B cell (primary cell): ENCODE measurements at regions not wholly inside any gene's neighbourhood (a gene's known extent, or its start where the extent isn't known, plus 50 kb on each side); places are given as distances from the start of the nearest gene placed in this dataset.

Experiments used
- ATAC-seq: fragments of 200-7000 bp; cut with Tn5 transposase; one replicate; pipeline ENCODE4 v1.10.0; 2021; ENCODE audit warnings: low read depth, mild to moderate bottlenecking, moderate number of reproducible peaks, moderate library complexity
- CTCF ChIA-PET: fragments of 350-600 bp; sonication (Branson Sonifier 250); formaldehyde crosslinking; loops from one replicate; lab custom pipeline; 2021; ENCODE audit warnings: antibody characterized with exemption, inconsistent platforms; lab: Charles Lee
- POLR2A ChIA-PET: fragments of 350-600 bp; sonication (Branson Sonifier 250); formaldehyde crosslinking; loops from one replicate; lab custom pipeline; 2021; ENCODE audit warnings: antibody characterized with exemption; lab: Charles Lee
- DNase-seq: peaks from one replicate; pipeline ENCODE4 v3.0.0; 2013
- H2AFZ ChIP-seq: 2 replicates; pipeline ENCODE4 v1.6.1; 2012; ENCODE audit warnings: mild to moderate bottlenecking, low read depth, low read length; ENCODE audit not compliant: insufficient read depth, poor library complexity, severe bottlenecking
- H3K27ac ChIP-seq, 2 donors: 1 replicate in 1 of 2; 2 replicates in 1 of 2; pipeline ENCODE4 v1.5.1; 2012 to 2013; ENCODE audit warnings: low read length in 2 of 2, mild to moderate bottlenecking in 2 of 2, moderate library complexity in 1 of 2
- H3K27me3 ChIP-seq, 4 experiments: fragments of 200-600 bp in 1 of 4; sonication (generic) in 1 of 4; replicated peaks in 1 of 4; 1 replicate in 2 of 4; 2 replicates in 2 of 4; pipeline versions ENCODE4 v1.6.1 to v1.7.0; 2013 to 2016; ENCODE audit warnings: low read length in 3 of 4, mild to moderate bottlenecking in 2 of 4, mixed read lengths in 1 of 4, moderate library complexity in 1 of 4; ENCODE audit not compliant: insufficient read depth in 4 of 4, control insufficient read depth in 3 of 4; ENCODE audit errors: control extremely low read depth in 1 of 4
- H3K36me3 ChIP-seq, 2 experiments: replicated peaks in 1 of 2; 1 replicate in 1 of 2; 2 replicates in 1 of 2; pipeline versions ENCODE4 v1.6.1 to v1.7.1; 2013; ENCODE audit warnings: low read length in 1 of 2; ENCODE audit not compliant: insufficient read depth in 2 of 2, control insufficient read depth in 1 of 2; ENCODE audit errors: control extremely low read depth in 1 of 2, extremely low read depth in 1 of 2
- H3K4me1 ChIP-seq, 2 donors: fragments of 200-600 bp in 1 of 2; sonication (generic) in 1 of 2; 1 replicate in 1 of 2; 2 replicates in 1 of 2; pipeline versions ENCODE4 v1.5.1 to v1.6.1; 2013 to 2017; ENCODE audit warnings: low read length in 2 of 2; ENCODE audit not compliant: control insufficient read depth in 2 of 2, insufficient read depth in 2 of 2
- H3K4me2 ChIP-seq: replicated peaks from 2 replicates; pipeline ENCODE3; 2012; ENCODE audit warnings: mild to moderate bottlenecking, low read depth, low read length; ENCODE audit not compliant: poor library complexity, severe bottlenecking
- H3K4me3 ChIP-seq, 5 experiments: fragments of 200-600 bp in 1 of 5; sonication (generic) in 1 of 5; 1 replicate in 3 of 5; 2 replicates in 2 of 5; pipeline versions ENCODE4 v1.5.1 to v1.7.0; 2011 to 2016; ENCODE audit warnings: low read length in 4 of 5, mild to moderate bottlenecking in 4 of 5, low read depth in 2 of 5, control low read depth in 1 of 5, moderate library complexity in 1 of 5; ENCODE audit not compliant: insufficient read depth in 1 of 5; ENCODE audit errors: control extremely low read depth in 1 of 5, extremely low read depth in 1 of 5
- H3K79me2 ChIP-seq: fragments of 200-600 bp; sonication (generic); one replicate; pipeline ENCODE4 v1.6.0; 2016; ENCODE audit warnings: low read length; ENCODE audit not compliant: control insufficient read depth, insufficient read depth
- H3K9ac ChIP-seq: fragments of 200-600 bp; sonication (generic); 2 replicates; pipeline ENCODE4 v1.6.1; 2017; ENCODE audit warnings: mild to moderate bottlenecking, low read length, moderate library complexity
- H3K9me3 ChIP-seq, 3 donors: one replicate each; pipeline versions ENCODE4 v1.6.1 to v1.7.1; 2013; ENCODE audit warnings: low read length in 2 of 3; ENCODE audit not compliant: control insufficient read depth in 2 of 3, insufficient read depth in 1 of 3; ENCODE audit errors: control extremely low read depth in 1 of 3
- H4K20me1 ChIP-seq: 2 replicates; pipeline ENCODE4 v1.6.0; 2012; ENCODE audit warnings: mild to moderate bottlenecking, low read length; ENCODE audit not compliant: insufficient read depth, control insufficient read depth, poor library complexity, severe bottlenecking
- H3K27ac Mint-ChIP-seq: one replicate; pipeline ENCODE4 v1.8.0; 2021; ENCODE audit warnings: mixed read lengths
- H3K27me3 Mint-ChIP-seq: one replicate; pipeline ENCODE4 v1.8.0; 2021; ENCODE audit warnings: mixed read lengths
- H3K4me1 Mint-ChIP-seq: one replicate; pipeline ENCODE4 v1.8.0; 2021; ENCODE audit warnings: mixed read lengths
- H3K4me3 Mint-ChIP-seq: one replicate; pipeline ENCODE4 v1.8.0; 2021; ENCODE audit warnings: mixed read lengths
- H3K9me3 Mint-ChIP-seq: one replicate; pipeline ENCODE4 v1.8.0; 2022; ENCODE audit warnings: mixed read lengths; ENCODE audit not compliant: insufficient read depth
- CTCF ChIP-seq: fragments of 200-600 bp; IDR thresholded peaks from one replicate; pipeline ENCODE4 v1.8.0; 2022; ENCODE audit warnings: antibody characterized with exemption, mild to moderate bottlenecking
- EZH2 ChIP-seq: IDR thresholded peaks from 2 replicates; pipeline ENCODE4 v1.6.1; 2012; ENCODE audit warnings: borderline replicate concordance, low read depth, mild to moderate bottlenecking, moderate library complexity, low read length; ENCODE audit not compliant: insufficient read depth, poor library complexity, severe bottlenecking
- WGBS: methylation state at CpG from one replicate; pipeline ENCODE4 v1.1.5; 2013; ENCODE audit warnings: missing lambda C conversion rate; ENCODE audit not compliant: insufficient coverage; 5-methylcytosine and 5-hydroxymethylcytosine counted together
- intact Hi-C: fragments of 100-400 bp; cut with micrococcal nuclease; formaldehyde crosslinking; loops from one replicate; pipeline ENCODE4 v1.10.0; 2022

DNA sequence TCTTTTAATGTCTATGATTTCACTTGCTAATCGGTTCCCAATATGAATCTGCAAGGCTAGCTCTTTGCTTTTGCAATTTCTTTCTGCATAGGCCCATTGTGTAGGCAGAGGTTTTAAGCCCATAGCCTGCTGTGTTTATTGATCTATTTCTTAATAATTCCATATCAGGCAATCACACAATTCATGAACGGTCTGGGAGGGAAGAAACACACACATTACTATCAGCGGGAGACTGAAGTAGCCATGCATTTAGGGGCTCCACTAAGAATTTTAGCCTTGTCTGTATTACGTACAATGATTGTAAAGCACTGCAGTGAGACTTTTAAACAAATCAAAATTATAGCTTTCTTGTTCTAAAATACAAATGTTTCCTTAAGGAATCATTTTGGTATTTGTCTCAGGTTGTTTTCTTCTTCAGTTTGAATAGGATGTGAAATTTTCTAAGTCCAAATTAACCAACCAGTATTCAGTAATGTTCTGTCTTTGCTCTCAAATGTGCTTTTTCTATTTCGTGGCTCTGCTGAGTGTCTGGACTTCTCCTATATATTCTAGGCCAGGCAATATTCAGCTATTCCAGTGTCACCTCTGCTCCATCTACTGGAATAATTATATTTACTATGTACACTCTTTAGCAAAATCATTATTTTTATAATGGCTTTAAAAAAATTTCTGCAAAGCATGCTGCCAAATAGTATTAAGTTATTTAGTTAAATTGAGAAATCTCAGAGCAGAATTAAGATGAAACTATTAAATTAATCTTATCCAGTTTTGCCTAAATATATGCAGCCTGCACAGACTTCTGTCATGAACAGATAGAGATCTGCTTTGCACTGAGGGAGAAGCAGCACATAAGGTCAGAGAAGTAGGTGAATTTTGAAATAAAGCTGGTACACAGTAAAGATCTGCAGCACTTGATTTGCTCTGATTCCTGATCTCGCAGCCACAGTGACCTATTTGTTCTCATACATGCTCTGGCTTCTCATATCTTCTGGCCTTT, 103.0 kb upstream of the NAALADL2 start:
- WGBS, result 83% methylated on average over 1 of the region's 6 CpGs
- Mint-ChIP-seq H3K27me3 (no peaks in the 10 kb centered on the region), H3K4me1 (no peaks in the 10 kb centered on the region), H3K27ac (no peak overlapping the region), H3K4me3 (no peak overlapping the region), H3K9me3 (peaks cover 3% of the 10 kb centered on the region)
- intact Hi-C loops, result no loop called here
- Histone ChIP-seq H3K79me2 (no peaks in the 10 kb centered on the region), H3K4me1 (no peaks in the 10 kb centered on the region), H3K36me3 (no peaks in the 10 kb centered on the region), H2AFZ (no peak overlapping the region), H3K27ac (no peak overlapping the region), H3K4me3 (no peak overlapping the region), H4K20me1 (no peaks in the 10 kb centered on the region), H3K4me2 (no peak overlapping the region), H3K9me3 (peaks cover 0 to 4% (median 0%) of the 10 kb centered on the region in 3 donors), H3K27me3 (no peaks in the 10 kb centered on the region), H3K9ac (no peak overlapping the region)
- ChIA-PET CTCF (no interaction called here), POLR2A (no interaction called here)
- DNase-seq (no peak), ATAC-seq (no peak)
- TF ChIP-seq CTCF (no peak), EZH2 (no peak)

GRCh38 chr3:174758943-174759342, 100.2 kb upstream of the NAALADL2 start:
- Histone ChIP-seq H3K27ac (no peak overlapping the region), H3K9me3 (peaks cover 0 to 3% (median 0%) of the 10 kb centered on the region in 3 donors), H3K4me1 (no peaks in the 10 kb centered on the region), H2AFZ (no peak overlapping the region), H3K79me2 (no peaks in the 10 kb centered on the region), H3K27me3 (no peaks in the 10 kb centered on the region), H3K4me3 (no peak overlapping the region), H3K36me3 (no peaks in the 10 kb centered on the region), H4K20me1 (no peaks in the 10 kb centered on the region), H3K9ac (no peak overlapping the region), H3K4me2 (no peak overlapping the region)
- H3K27me3 Mint-ChIP-seq, result no peaks in the 10 kb centered on the region
- no peak overlapping the region for H3K4me3 Mint-ChIP-seq
- ATAC-seq, result no peak
- H3K9me3 Mint-ChIP-seq, result peaks cover 3% of the 10 kb centered on the region
- CTCF ChIA-PET, result no interaction called here
- no peak for DNase-seq
- POLR2A ChIA-PET, result no interaction called here
- H3K4me1 Mint-ChIP-seq, result no peaks in the 10 kb centered on the region
- intact Hi-C loops, result no loop called here
- TF ChIP-seq EZH2, result no peak
- no peak for TF ChIP-seq CTCF
- H3K27ac Mint-ChIP-seq, result no peak overlapping the region
